ENCODE measurements at regions not wholly inside any gene's neighbourhood (a gene's known extent, or its start where the extent isn't known, plus 50 kb on each side); places are given as distances from the start of the nearest gene placed in this dataset.

DNA sequence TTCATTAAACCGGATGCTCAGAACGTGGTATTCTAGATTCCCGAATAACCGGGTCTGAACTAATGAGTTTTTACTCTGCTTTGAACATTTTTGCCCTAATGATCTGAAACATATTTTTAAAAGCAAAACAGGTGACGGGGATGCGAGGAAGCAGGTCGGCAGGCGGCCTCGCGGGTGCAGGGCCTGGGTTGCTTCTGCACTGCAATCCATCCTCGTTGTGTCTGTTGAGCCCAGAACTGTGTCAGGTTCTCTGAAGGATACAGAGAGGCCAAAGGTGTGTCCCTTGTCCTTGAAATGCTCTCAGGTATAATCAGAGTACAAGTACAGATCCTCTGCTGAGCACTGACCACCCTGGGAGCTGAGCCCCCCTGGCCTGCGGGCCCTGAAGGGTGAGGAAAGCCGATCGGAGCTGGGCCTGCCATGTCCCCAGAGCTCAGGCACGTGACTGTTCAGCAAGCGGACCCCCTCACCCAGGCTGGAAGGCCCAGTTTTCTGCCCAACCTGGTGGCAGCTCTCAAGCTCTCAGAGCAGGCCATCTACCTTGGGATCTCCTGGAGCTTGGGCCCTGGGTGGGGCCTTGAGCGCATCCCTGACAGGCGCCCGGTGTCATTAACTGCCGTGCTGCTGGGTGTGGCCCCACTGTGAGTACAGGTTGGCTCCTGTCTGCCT is 151.8 kb downstream of the OLFM1 start:
- H3K4me3 ChIP-seq (ENCODE audit: insufficient read depth, low read length, poor library complexity, severe bottlenecking): no peak overlapping the region
- H3F3A ChIP-seq (ENCODE audit: insufficient read depth): no peaks in the 10 kb centered on the region
- H3K36me3 ChIP-seq (ENCODE audit: low read length): no peaks in the 10 kb centered on the region
- no peaks in the 10 kb centered on the region for H3K27me3 ChIP-seq (ENCODE audit: low read length)
- no peak overlapping the region for H3K27ac ChIP-seq (ENCODE audit: low read depth, low read length)
- H2AFZ ChIP-seq (ENCODE audit: low read depth, low read length, severe bottlenecking): no peak overlapping the region
- H3K9ac ChIP-seq (ENCODE audit: low read length): no peak overlapping the region
- TF ChIP-seq CTCF (IDR thresholded peaks at IDR 0.05; ENCODE audit: insufficient read depth, low read length, poor library complexity, severe bottlenecking) (no peak), EZH2phosphoT487 (conservative IDR thresholded peaks at IDR 0.05; ENCODE audit: low read length) (no peak)
- H3K79me2 ChIP-seq (ENCODE audit: insufficient read depth, low read length): no peaks in the 10 kb centered on the region
- no peaks in the 10 kb centered on the region for H4K20me1 ChIP-seq (ENCODE audit: low read depth, low read length)
- H3K9me2 ChIP-seq (replicated peaks; ENCODE audit: insufficient read depth, low read length): no peaks in the 10 kb centered on the region
- H3K4me2 ChIP-seq (ENCODE audit: low read depth, low read length, poor library complexity, severe bottlenecking): no peak overlapping the region
- H3K9me3 ChIP-seq (ENCODE audit: insufficient read depth, low read length): no peaks in the 10 kb centered on the region

GRCh38 chr9:135239769-135240141 is 152.3 kb downstream of the OLFM1 start:
- Histone ChIP-seq H3K4me3 (ENCODE audit: insufficient read depth, low read length, poor library complexity, severe bottlenecking) (no peak overlapping the region), H3K79me2 (ENCODE audit: insufficient read depth, low read length) (no peaks in the 10 kb centered on the region), H3K9ac (ENCODE audit: low read length) (no peak overlapping the region), H3K36me3 (ENCODE audit: low read length) (no peaks in the 10 kb centered on the region), H3K9me2 (replicated peaks; ENCODE audit: insufficient read depth, low read length) (no peaks in the 10 kb centered on the region), H2AFZ (ENCODE audit: low read depth, low read length, severe bottlenecking) (no peak overlapping the region), H3K27ac (ENCODE audit: low read depth, low read length) (no peak overlapping the region), H3F3A (ENCODE audit: insufficient read depth) (no peaks in the 10 kb centered on the region), H3K4me2 (ENCODE audit: low read depth, low read length, poor library complexity, severe bottlenecking) (no peak overlapping the region), H4K20me1 (ENCODE audit: low read depth, low read length) (no peaks in the 10 kb centered on the region), H3K9me3 (ENCODE audit: insufficient read depth, low read length) (no peaks in the 10 kb centered on the region), H3K27me3 (ENCODE audit: low read length) (no peaks in the 10 kb centered on the region)
- TF ChIP-seq CTCF (IDR thresholded peaks at IDR 0.05; ENCODE audit: insufficient read depth, low read length, poor library complexity, severe bottlenecking): no peak
- no peak for TF ChIP-seq EZH2phosphoT487 (conservative IDR thresholded peaks at IDR 0.05; ENCODE audit: low read length)

DNA sequence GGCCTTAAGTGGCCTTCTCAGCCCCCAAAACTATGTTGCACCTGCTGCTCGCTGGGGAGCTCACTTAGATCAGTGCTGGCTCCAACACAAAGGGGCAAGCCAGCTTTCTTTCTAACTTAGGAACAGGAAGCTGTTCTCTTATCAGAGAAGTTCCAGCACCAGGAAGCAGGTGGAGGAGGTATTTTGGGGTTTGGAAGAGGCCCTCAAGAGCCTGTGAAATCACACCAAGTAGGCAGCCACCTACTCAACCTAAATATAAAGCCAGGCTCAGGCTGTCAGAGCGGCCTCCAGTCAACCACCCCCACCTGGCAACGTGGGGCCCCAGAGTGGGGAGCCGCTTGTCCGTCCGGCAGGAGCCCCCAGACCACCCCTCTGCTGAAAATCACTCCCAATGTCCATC is 152.8 kb downstream of the OLFM1 start:
- H3K36me3 ChIP-seq (ENCODE audit: low read length): no peaks in the 10 kb centered on the region
- H3K79me2 ChIP-seq (ENCODE audit: insufficient read depth, low read length): no peaks in the 10 kb centered on the region
- H3K9me3 ChIP-seq (ENCODE audit: insufficient read depth, low read length): no peaks in the 10 kb centered on the region
- no peaks in the 10 kb centered on the region for H3F3A ChIP-seq (ENCODE audit: insufficient read depth)
- no peak overlapping the region for H2AFZ ChIP-seq (ENCODE audit: low read depth, low read length, severe bottlenecking)
- no peak overlapping the region for H3K4me3 ChIP-seq (ENCODE audit: insufficient read depth, low read length, poor library complexity, severe bottlenecking)
- H3K27me3 ChIP-seq (ENCODE audit: low read length): no peaks in the 10 kb centered on the region
- H3K9me2 ChIP-seq (replicated peaks; ENCODE audit: insufficient read depth, low read length): no peaks in the 10 kb centered on the region
- no peak overlapping the region for H3K27ac ChIP-seq (ENCODE audit: low read depth, low read length)
- H3K4me2 ChIP-seq (ENCODE audit: low read depth, low read length, poor library complexity, severe bottlenecking): no peak overlapping the region
- H3K9ac ChIP-seq (ENCODE audit: low read length): no peak overlapping the region
- no peaks in the 10 kb centered on the region for H4K20me1 ChIP-seq (ENCODE audit: low read depth, low read length)
- TF ChIP-seq EZH2phosphoT487 (conservative IDR thresholded peaks at IDR 0.05; ENCODE audit: low read length) (no peak), CTCF (IDR thresholded peaks at IDR 0.05; ENCODE audit: insufficient read depth, low read length, poor library complexity, severe bottlenecking) (no peak)
